Adipocyte (in vitro differentiated cells): ENCODE measurements at regions not wholly inside any gene's neighbourhood (a gene's known extent, or its start where the extent isn't known, plus 50 kb on each side); places are given as distances from the start of the nearest gene placed in this dataset.
A peak's percentile ranks its signal among the peaks of the same experiment; 100 is the strongest.
"Not testable (repeated sequence)": the region's sequence is repeated elsewhere in the genome, so short reads cannot be mapped to it uniquely, and the experiment has no call there.

Source experiments
- DNase-seq: peaks from one replicate; pipeline ENCODE4 v3.0.0-alpha.2; 2015; ENCODE audit warnings: low read depth
- H3K27me3 ChIP-seq: replicated peaks from 2 replicates; pipeline ENCODE4 v1.7.0; 2013; ENCODE audit warnings: mild to moderate bottlenecking, low read length, moderate library complexity; ENCODE audit not compliant: control insufficient read depth, insufficient read depth
- H3K36me3 ChIP-seq: 2 replicates; pipeline ENCODE4 v1.7.0; 2013; ENCODE audit warnings: low read length, mild to moderate bottlenecking, moderate library complexity; ENCODE audit not compliant: control insufficient read depth, insufficient read depth, severe bottlenecking
- H3K4me1 ChIP-seq: 2 replicates; pipeline ENCODE4 v1.7.0; 2013; ENCODE audit warnings: mild to moderate bottlenecking, low read length, moderate library complexity; ENCODE audit not compliant: control insufficient read depth, insufficient read depth
- H3K4me3 ChIP-seq: 2 replicates; pipeline ENCODE4 v1.7.0; 2013; ENCODE audit warnings: mild to moderate bottlenecking, low read length, moderate library complexity
- H3K9ac ChIP-seq: 2 replicates; pipeline ENCODE4 v1.7.0; 2013; ENCODE audit warnings: mild to moderate bottlenecking, low read length, moderate library complexity
- H3K9me3 ChIP-seq: 2 replicates; pipeline ENCODE4 v1.7.0; 2013; ENCODE audit warnings: mild to moderate bottlenecking, low read length, moderate library complexity; ENCODE audit not compliant: control insufficient read depth

- not testable (repeated sequence) for H3K4me3 ChIP-seq, H3K9me3 ChIP-seq, H3K36me3 ChIP-seq, DNase-seq, H3K9ac ChIP-seq, H3K4me1 ChIP-seq, H3K27me3 ChIP-seq
Observed at GRCh38 chr9:95391271-95391670, 73.8 kb upstream of the FANCC start.

- Histone ChIP-seq H3K4me3 (no peak overlapping the region), H3K27me3 (peaks cover 12% of the 10 kb centered on the region), H3K9ac (no peak overlapping the region), H3K4me1 (no peaks in the 10 kb centered on the region), H3K9me3 (no peaks in the 10 kb centered on the region), H3K36me3 (no peaks in the 10 kb centered on the region)
- DNase-seq: no peak
Observed at GRCh38 chr9:95389373-95389772, 71.9 kb upstream of the FANCC start.

- H3K4me1 ChIP-seq: peaks cover 14% of the 10 kb centered on the region
- H3K36me3 ChIP-seq: no peaks in the 10 kb centered on the region
- H3K27me3 ChIP-seq: peaks cover 12% of the 10 kb centered on the region
- H3K9me3 ChIP-seq: no peaks in the 10 kb centered on the region
- H3K4me3 ChIP-seq: no peak overlapping the region
- no peak overlapping the region for H3K9ac ChIP-seq
- DNase-seq: no peak
Observed at GRCh38 chr9:95386843-95387242, 69.3 kb upstream of the FANCC start.

- peaks cover 12% of the 10 kb centered on the region for H3K27me3 ChIP-seq
- H3K4me1 ChIP-seq: peaks cover 23% of the 10 kb centered on the region
- H3K9me3 ChIP-seq: no peaks in the 10 kb centered on the region
- DNase-seq: no peak
- H3K4me3 ChIP-seq: no peak overlapping the region
- H3K9ac ChIP-seq: no peak overlapping the region
- H3K36me3 ChIP-seq: no peaks in the 10 kb centered on the region
Observed at GRCh38 chr9:95385521-95385920, 68.0 kb upstream of the FANCC start.

GRCh38 chr9:95383845-95384244 lies 66.3 kb upstream of the FANCC start:
- Histone ChIP-seq H3K4me1 (peaks cover 23% of the 10 kb centered on the region), H3K9ac (no peak overlapping the region), H3K4me3 (no peak overlapping the region), H3K9me3 (no peaks in the 10 kb centered on the region), H3K36me3 (no peaks in the 10 kb centered on the region), H3K27me3 (peaks cover 12% of the 10 kb centered on the region)
- peak; percentile 35 for DNase-seq

GRCh38 chr9:95383185-95383676 lies 65.7 kb upstream of the FANCC start:
- Histone ChIP-seq H3K9ac (no peak overlapping the region), H3K4me3 (no peak overlapping the region), H3K27me3 (peaks cover 12% of the 10 kb centered on the region), H3K4me1 (peaks cover 23% of the 10 kb centered on the region), H3K9me3 (no peaks in the 10 kb centered on the region), H3K36me3 (no peaks in the 10 kb centered on the region)
- DNase-seq: peak; percentile 77

GRCh38 chr9:95382433-95382832 lies 64.9 kb upstream of the FANCC start:
- Histone ChIP-seq H3K9ac (no peak overlapping the region), H3K9me3 (peaks cover 4% of the 10 kb centered on the region), H3K4me1 (peaks cover 23% of the 10 kb centered on the region), H3K27me3 (peaks cover 12% of the 10 kb centered on the region), H3K4me3 (no peak overlapping the region), H3K36me3 (no peaks in the 10 kb centered on the region)
- DNase-seq: no peak

GRCh38 chr9:95381221-95381620 lies 63.7 kb upstream of the FANCC start:
- peak; percentile 78 for DNase-seq
- Histone ChIP-seq H3K9me3 (peaks cover 9% of the 10 kb centered on the region), H3K9ac (no peak overlapping the region), H3K4me1 (peaks cover 23% of the 10 kb centered on the region), H3K27me3 (peaks cover 16% of the 10 kb centered on the region), H3K36me3 (no peaks in the 10 kb centered on the region), H3K4me3 (no peak overlapping the region)

- no peaks in the 10 kb centered on the region for H3K36me3 ChIP-seq
- H3K4me1 ChIP-seq: peaks cover 23% of the 10 kb centered on the region
- no peak overlapping the region for H3K4me3 ChIP-seq
- peaks cover 9% of the 10 kb centered on the region for H3K9me3 ChIP-seq
- DNase-seq: no peak
- H3K27me3 ChIP-seq: peaks cover 9% of the 10 kb centered on the region
- no peak overlapping the region for H3K9ac ChIP-seq
Observed at GRCh38 chr9:95379630-95380029, 62.1 kb upstream of the FANCC start.

- no peaks in the 10 kb centered on the region for H3K4me1 ChIP-seq
- no peak overlapping the region for H3K4me3 ChIP-seq
- no peak overlapping the region for H3K9ac ChIP-seq
- no peaks in the 10 kb centered on the region for H3K36me3 ChIP-seq
- no peak for DNase-seq
- peaks cover 17% of the 10 kb centered on the region for H3K27me3 ChIP-seq
- peaks cover 9% of the 10 kb centered on the region for H3K9me3 ChIP-seq
Observed at GRCh38 chr9:95373782-95374487, 56.4 kb upstream of the FANCC start.

GRCh38 chr9:95373069-95373681 lies 55.7 kb upstream of the FANCC start:
- Histone ChIP-seq H3K9ac (no peak overlapping the region), H3K27me3 (peaks cover 17% of the 10 kb centered on the region), H3K9me3 (peaks cover 9% of the 10 kb centered on the region), H3K36me3 (no peaks in the 10 kb centered on the region), H3K4me3 (no peak overlapping the region), H3K4me1 (no peaks in the 10 kb centered on the region)
- DNase-seq: no peak
